Type B pancreatic cell (in vitro differentiated cells): ENCODE measurements at regions not wholly inside any gene's neighbourhood (a gene's known extent, or its start where the extent isn't known, plus 50 kb on each side); places are given as distances from the start of the nearest gene placed in this dataset.
"Not testable (repeated sequence)": the region's sequence is repeated elsewhere in the genome, so short reads cannot be mapped to it uniquely, and the experiment has no call there.

ENCODE experiments used
- DNase-seq: peaks from one replicate; pipeline ENCODE4 v3.0.0; 2021; ENCODE audit warnings: mixed read lengths; ENCODE audit not compliant: unreplicated experiment; ENCODE audit errors: extremely low spot score
- H3K27ac Mint-ChIP-seq: 2 replicates; pipeline ENCODE4 v1.8.0; 2021; ENCODE audit warnings: mild to moderate bottlenecking, mixed read lengths
- H3K27me3 Mint-ChIP-seq: 2 replicates; pipeline ENCODE4 v1.8.0; 2021; ENCODE audit warnings: mixed read lengths
- H3K36me3 Mint-ChIP-seq: 2 replicates; pipeline ENCODE4 v1.8.0; 2021; ENCODE audit warnings: mixed read lengths
- H3K4me1 Mint-ChIP-seq: one replicate; pipeline ENCODE4 v1.8.0; 2021; ENCODE audit warnings: mixed read lengths; ENCODE audit not compliant: unreplicated experiment
- H3K4me3 Mint-ChIP-seq: 2 replicates; pipeline ENCODE4 v1.8.0; 2021; ENCODE audit warnings: mild to moderate bottlenecking, mixed read lengths
- H3K9me3 Mint-ChIP-seq: 2 replicates; pipeline ENCODE4 v1.8.0; 2021; ENCODE audit warnings: mixed read lengths
- CTCF ChIP-seq: fragments of 200-600 bp; sonication (generic); conservative IDR thresholded peaks from 2 replicates; pipeline ENCODE4 v1.5.0; 2021; ENCODE audit warnings: antibody characterized with exemption, mild to moderate bottlenecking

DNA sequence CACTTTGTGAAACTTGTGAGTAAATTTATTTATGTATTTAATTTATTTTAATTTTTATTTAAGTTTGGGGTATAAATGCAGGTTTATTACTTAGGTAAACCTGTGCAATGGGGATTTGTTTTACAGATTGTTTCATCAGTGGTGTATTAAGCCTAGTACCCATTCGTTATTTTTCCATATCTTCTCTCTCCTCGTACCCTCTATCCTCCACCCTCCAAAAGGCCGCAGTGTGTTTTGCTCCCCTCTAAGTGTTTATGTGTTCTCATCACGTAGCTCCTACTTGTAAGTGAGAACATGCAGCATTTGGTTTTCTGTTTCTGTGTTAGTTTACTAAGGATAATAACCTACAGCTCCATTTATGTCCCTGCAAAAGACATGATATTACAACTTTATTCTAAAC is 145.4 kb upstream of the SMIM30 start:
- H3K27me3 Mint-ChIP-seq = peaks cover 3% of the 10 kb centered on the region
- no peaks in the 10 kb centered on the region for H3K36me3 Mint-ChIP-seq
- H3K27ac Mint-ChIP-seq = no peak overlapping the region
- no peaks in the 10 kb centered on the region for H3K9me3 Mint-ChIP-seq
- TF ChIP-seq CTCF = no peak
- H3K4me3 Mint-ChIP-seq = no peak overlapping the region
- no peak for DNase-seq
- H3K4me1 Mint-ChIP-seq = no peaks in the 10 kb centered on the region

- H3K9me3 Mint-ChIP-seq, H3K4me1 Mint-ChIP-seq, H3K4me3 Mint-ChIP-seq, H3K36me3 Mint-ChIP-seq, DNase-seq, H3K27me3 Mint-ChIP-seq, H3K27ac Mint-ChIP-seq: not testable (repeated sequence)
These were observed 144.9 kb upstream of the SMIM30 start for GRCh38 chr7:113263215-113263742.

DNA sequence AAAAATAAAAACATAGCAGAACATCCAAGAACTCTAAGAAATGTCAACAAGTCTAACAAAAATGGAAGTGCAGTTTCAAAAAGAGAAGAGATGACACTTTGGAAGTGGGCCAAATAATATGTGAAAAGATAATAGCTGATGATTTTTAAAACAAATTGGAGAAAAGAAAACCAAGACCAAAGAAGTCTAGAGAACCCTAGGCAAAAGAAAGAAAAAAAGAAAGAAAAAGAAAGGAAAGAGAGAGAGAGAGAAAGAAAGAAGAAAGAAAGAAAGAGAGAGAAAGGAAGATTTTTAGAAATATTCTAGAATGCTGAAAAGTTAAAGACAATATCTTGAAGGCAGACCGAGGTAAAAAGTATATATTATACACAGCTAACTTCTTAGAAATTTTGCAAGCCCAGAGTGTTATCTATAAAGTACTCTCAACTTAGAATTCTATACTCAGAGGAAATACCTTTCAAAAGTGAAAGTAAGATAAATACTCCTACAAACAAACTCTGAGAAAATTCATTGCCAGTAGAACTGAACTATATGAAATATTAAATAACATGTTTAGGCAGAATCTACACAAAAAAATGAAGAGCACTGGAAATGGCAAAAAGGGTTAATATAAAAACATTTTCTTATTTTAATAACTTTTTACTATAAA is 138.7 kb upstream of the SMIM30 start:
- no peak for DNase-seq
- Mint-ChIP-seq H3K9me3 (no peaks in the 10 kb centered on the region), H3K4me1 (no peaks in the 10 kb centered on the region), H3K27ac (no peak overlapping the region), H3K36me3 (no peaks in the 10 kb centered on the region), H3K4me3 (no peak overlapping the region), H3K27me3 (no peaks in the 10 kb centered on the region)
- TF ChIP-seq CTCF = no peak

GRCh38 chr7:113247198-113247597 is 128.8 kb upstream of the SMIM30 start:
- Mint-ChIP-seq H3K4me1 (no peaks in the 10 kb centered on the region), H3K36me3 (no peaks in the 10 kb centered on the region), H3K9me3 (no peaks in the 10 kb centered on the region), H3K4me3 (no peak overlapping the region), H3K27ac (no peak overlapping the region), H3K27me3 (no peaks in the 10 kb centered on the region)
- DNase-seq = no peak
- TF ChIP-seq CTCF = no peak

DNA sequence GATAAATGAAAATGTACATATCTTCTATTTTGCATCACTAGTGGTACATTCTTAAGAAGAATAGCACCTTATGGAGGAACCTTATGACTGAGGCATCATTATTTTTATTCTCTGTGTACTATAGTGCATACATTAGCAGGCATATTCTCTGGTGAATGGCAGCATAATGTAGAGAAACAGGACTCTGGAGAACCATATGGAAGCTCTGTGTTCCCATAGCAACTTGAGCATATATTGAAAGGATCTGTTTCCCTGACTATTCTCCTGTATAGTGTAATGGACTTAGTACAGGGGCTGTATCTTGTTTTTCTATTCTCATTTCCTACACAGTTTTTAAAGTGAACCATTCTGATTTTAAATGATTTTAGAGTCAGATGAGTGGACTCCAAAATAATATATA is 128.4 kb upstream of the SMIM30 start:
- Mint-ChIP-seq H3K27ac (no peak overlapping the region), H3K9me3 (no peaks in the 10 kb centered on the region), H3K36me3 (no peaks in the 10 kb centered on the region), H3K27me3 (no peaks in the 10 kb centered on the region), H3K4me3 (no peak overlapping the region), H3K4me1 (no peaks in the 10 kb centered on the region)
- no peak for TF ChIP-seq CTCF
- no peak for DNase-seq

DNA sequence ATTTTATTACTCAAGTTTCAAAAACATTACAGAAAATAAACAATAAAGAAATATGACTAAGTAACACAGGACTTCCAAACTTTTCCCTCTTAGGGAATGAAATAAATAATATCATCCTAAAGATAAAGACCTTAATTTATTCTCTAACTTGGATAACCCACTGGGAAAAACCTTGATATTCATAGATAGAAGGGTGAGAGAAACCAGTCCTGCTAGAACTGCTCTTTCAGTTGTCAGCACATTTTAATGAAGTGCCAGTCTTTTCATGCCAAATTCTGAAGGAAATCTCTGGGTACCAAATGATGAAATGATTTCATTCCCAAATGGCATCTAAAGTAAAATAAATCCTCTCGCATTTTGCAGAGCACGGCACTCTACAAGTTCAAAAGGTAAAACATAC is 114.5 kb upstream of the SMIM30 start:
- H3K4me3 Mint-ChIP-seq = no peak overlapping the region
- no peak for TF ChIP-seq CTCF
- no peaks in the 10 kb centered on the region for H3K4me1 Mint-ChIP-seq
- no peak for DNase-seq
- H3K27ac Mint-ChIP-seq = no peak overlapping the region
- H3K27me3 Mint-ChIP-seq = no peaks in the 10 kb centered on the region
- H3K9me3 Mint-ChIP-seq = peaks cover 3% of the 10 kb centered on the region
- no peaks in the 10 kb centered on the region for H3K36me3 Mint-ChIP-seq
